ENCODE measurements at regions not wholly inside any gene's neighbourhood (a gene's known extent, or its start where the extent isn't known, plus 50 kb on each side); places are given as distances from the start of the nearest gene placed in this dataset.
"Not testable (repeated sequence)": the region's sequence is repeated elsewhere in the genome, so short reads cannot be mapped to it uniquely, and the experiment has no call there.

GRCh38 chr5:8676695-8677094 is 807.7 kb downstream of the MTRR start:
- DNase-seq = no peak

- no peak for DNase-seq
Measured at GRCh38 chr5:8682381-8682780, 813.4 kb downstream of the MTRR start.

DNA sequence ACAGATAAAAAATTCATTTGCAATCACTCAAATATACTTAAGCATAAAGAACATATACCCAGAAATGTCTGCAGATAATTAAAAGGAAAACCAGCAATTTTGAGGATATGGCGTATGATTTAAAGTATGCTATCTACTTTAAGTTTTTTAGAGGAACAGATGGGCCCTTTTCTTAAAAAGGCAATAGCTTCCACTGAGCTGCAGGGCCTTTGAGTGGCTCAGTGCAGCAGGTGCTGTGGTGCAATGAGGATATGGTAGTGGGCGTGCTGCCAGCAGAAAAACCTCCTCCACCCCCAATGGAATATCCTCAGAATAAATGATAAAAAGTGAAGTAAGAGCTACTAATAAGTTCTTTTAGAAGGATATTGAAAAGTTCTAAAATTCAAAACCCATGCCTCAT is 814.5 kb downstream of the MTRR start:
- DNase-seq = peak; percentile 26

DNA sequence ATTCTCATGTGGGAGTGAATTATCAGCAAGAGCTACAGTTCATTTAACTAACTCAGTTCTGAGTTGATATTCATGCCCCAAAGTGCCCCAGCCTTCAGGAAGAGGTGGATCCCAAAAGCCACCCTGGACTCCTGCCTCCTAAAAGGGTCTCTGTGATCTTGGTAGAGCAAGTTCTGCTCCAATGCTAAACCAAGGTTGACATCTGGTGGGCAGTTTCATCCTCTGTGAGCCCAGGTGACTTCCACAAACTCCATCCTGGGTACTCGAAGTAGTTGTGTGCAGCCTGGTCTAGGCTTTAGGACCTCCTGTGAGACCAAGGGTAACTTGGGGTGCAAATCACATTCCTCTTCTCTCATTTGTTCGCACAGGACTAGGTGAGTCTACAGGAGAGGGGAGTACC is 816.8 kb downstream of the MTRR start:
- DNase-seq = no peak

- no peak for DNase-seq
Measured at GRCh38 chr5:8686707-8687106, 817.8 kb downstream of the MTRR start.

GRCh38 chr5:8689773-8690172 is 820.8 kb downstream of the MTRR start:
- DNase-seq = no peak

DNA sequence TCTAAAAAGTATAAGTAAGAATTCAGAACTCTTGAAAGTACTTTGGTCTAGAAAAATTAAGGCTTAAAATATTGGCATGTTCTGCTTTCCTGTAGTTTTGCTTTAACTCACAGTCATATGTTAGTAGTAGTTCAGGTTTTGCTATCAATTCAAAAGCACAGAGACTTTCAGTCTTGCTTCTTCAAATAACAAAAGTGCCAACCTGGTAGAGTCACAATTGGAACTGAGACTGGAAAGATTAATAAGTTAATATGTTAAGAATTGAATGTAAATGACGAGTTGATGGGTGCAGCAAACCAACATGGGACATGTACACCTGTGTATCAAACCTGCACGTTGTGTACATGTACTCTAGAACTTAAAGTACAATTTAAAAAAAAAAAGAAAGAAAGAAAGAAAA is 822.3 kb downstream of the MTRR start:
- DNase-seq = no peak

DNA sequence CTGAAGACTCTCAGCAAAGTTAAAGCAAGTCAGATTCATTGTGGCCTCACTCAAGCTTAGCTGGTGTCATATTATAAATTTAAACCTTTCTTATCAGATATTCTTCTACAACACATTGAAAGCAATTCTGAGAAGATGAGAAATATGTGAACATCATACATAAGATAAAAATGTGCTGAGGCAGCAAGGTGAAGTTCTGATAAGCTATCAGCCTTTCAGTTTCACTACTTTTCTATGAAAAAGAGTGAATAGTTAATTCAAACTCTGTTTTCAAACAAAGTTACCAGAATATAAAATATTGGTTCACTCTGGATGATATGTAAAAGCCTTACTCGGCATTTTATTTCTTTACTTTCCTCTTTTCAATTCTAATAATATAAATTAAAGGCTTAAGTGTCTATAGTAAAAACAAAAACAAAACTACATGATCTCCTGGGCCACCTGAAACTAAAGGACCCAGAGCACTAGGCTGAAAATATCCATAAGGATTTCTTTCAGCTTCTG is 824.4 kb downstream of the MTRR start:
- no peak for DNase-seq

GRCh38 chr5:8694545-8694944 is 825.6 kb downstream of the MTRR start:
- no peak for DNase-seq

DNA sequence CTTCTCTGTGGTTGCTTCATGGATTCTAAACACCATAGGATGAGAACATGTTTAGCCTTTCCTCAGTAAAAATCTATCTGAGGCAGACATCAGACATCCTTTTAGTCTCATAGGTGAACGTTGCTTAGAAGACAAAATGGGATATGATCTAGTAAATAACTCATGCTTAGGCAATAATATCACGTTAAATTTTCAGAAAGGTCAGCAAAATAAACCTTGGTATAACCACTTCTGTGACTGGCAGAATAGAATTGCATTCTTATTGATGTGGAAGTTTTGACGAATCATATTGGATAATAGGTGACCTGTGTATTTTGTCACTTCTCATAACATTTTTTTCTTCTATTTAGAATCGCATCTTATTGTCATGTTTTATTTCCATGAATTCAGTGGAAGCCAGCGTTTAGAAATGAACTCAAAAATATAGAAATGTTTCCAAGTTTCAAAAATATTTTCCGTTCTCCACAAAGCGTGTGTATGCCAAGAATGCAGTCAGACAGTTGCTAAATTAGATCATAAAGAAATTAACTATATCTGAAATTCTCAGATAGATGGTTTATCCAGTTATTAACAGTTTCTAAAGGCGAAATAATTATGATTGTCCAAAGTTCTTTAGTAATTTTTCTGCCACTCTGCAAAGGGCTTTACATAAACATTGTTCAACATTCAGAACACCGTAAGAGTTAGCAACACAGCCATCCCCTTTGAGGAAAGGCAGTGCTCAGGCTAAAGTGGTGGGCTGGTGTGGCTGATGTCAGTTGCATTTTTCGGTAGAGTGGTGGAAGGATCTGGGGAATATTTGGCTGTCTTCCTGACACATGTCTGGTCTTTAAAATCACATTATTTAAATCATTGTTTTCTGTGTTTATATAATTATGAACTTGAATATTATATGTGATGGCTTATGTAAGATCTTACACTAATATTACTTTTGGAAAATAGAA is 827.2 kb downstream of the MTRR start:
- DNase-seq = no peak

GRCh38 chr5:8700222-8700621 is 831.3 kb downstream of the MTRR start:
- no peak for DNase-seq

DNA sequence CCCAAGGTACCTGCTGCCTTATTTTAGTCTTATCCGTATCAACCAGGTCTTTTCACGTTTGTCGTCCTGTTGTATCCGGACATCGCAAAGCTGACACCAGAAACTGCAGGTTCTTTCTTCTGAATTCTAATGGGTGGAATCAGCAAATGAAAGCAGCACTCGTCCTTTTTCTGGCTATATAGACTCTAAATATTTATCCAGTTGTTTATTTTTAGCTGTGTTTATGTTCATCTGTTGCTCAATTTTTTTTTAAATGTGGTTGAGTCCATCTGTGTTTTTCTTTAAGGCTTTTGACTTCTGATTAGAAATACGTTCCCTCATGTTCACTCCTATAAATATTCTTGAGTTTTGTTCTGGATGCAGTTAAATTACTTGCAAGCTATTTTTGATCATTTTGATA is 831.7 kb downstream of the MTRR start:
- DNase-seq = no peak

- DNase-seq = no peak
Measured at GRCh38 chr5:8701251-8701650, 832.3 kb downstream of the MTRR start.

GRCh38 chr5:8710426-8710930 is 835.4 kb downstream of the SEMA5A start:
- no peak for DNase-seq

DNA sequence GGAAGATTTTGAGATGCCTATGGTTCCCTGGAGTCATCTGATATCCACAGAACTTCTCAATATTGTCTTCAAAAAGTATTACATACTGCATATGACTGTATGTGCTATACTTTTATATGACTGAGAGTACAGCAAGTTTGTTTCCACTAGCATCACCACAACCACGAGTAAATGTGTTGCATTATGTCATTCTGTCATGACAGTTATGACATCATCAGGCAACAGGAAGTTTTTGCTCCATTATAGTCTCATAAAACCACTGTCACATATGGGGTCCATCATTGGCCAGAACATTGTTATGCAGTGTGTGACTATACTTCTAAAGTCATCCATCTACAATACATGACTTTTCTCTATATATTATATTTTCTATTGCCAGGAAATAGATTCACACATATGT is 831.7 kb downstream of the SEMA5A start:
- no peak for DNase-seq

DNA sequence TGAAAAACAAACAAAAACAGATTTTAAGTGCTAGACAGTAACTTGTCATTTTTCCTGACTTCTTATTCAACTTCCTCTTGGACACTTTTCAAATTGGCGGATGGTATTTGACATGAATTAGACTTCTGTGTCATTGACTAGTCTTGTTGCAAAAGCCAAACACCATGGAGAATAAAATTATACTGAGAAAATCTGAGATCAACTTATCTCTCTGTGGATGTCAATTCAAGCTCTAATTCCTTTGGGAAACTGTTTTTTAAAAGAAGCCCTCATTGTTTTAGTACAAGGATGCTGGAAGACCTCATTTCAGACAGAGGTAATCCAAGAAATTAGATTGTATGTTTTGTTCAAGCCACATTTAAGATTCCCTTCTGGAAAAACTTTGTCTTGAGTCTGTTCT is 831.0 kb downstream of the SEMA5A start:
- no peak for DNase-seq

GRCh38 chr5:8719796-8720195 is 826.1 kb downstream of the SEMA5A start:
- DNase-seq = no peak

DNA sequence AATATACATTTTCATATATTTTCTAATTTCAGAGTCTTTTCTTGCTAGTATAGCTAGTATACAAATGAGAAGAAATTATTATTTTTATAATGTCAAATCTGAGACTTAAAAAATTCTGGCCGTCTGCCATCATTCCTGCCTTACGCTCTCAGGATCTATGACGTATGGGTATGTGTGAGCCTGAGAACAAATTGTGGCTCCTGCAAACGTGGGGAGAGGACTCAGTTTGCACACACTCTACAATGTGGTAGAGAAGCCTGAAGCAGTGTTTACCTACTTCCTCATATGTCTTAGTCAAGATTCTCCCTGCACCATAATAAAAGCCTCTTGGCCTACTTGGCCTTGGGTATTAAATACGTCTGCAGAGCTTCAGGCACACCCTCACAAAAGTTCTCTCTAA is 825.4 kb downstream of the SEMA5A start:
- no peak for DNase-seq

- no peak for DNase-seq
Measured at GRCh38 chr5:8721536-8721935, 824.3 kb downstream of the SEMA5A start.

GRCh38 chr5:8726383-8727036 is 819.4 kb downstream of the SEMA5A start:
- no peak for DNase-seq

GRCh38 chr5:8727396-8727795 is 818.5 kb downstream of the SEMA5A start:
- no peak for DNase-seq

- DNase-seq = no peak
Measured at GRCh38 chr5:8729437-8729836, 816.4 kb downstream of the SEMA5A start.

DNA sequence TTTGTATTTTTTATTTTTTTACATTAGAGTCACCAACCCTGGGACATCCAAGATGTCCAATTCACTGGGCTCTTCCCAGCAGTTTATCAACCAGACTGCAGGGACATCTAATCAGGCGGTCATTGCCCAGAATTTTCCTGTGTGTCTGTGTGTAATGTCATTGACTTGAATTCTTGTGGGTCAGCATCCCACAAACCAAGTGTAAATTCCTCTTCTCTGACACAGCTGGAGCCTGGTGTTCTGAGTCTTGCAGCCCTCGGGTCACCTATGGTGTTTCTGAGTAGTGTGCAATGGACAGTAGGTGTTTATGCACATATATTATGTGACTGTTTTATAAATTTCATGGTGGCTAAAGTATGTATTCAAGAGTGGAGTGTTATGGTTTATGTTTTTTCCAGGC is 815.7 kb downstream of the SEMA5A start:
- DNase-seq = no peak

DNA sequence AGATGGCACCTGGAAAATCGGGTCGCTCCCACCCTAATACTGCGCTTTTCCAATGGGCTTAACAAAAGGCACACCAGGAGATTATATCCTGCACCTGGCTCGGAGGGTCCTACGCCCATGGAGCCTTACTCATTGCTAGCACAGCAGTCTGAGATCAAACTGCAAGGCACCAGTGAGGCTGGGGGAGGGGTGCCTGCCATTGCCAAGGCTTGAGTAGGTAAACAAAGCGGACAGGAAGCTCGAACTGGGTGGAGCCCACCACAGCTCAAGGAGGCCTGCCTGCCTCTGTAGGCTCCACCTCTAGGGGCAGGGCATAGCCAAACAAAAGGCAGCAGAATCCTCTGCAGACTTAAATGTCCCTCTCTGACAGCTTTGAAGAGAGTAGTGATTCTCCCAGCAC is 814.8 kb downstream of the SEMA5A start:
- not testable (repeated sequence) for DNase-seq

All from DMS79 (cell line).